ENCODE measurements at regions not wholly inside any gene's neighbourhood (a gene's known extent, or its start where the extent isn't known, plus 50 kb on each side); places are given as distances from the start of the nearest gene placed in this dataset.

DNA sequence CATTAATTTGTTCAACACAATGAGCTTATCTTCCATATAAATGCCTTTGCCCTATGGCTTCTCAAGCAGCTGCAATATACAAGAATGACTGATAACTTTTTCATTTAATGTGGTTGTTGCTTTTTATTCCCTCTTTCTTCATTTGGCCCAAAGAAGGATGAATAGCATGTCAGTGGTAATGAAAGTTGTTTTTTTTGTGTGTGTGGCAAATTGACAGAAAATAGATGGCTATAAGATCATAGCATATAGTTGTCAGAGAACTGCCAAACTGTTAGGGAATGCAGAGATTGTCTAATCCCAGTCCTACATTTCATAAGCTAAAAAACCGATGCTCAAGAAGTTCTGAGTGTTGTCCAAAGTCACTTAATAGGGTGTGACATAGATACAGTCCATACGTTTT, 244.3 kb downstream of the ACTR3 start:
- TF ChIP-seq CBX1 (IDR thresholded peaks at IDR 0.05; ENCODE audit: low read depth), result no peak
- no peak for TF ChIP-seq ZFP91 (CRISPR knock-in tag; IDR thresholded peaks at IDR 0.05; ENCODE audit: borderline replicate concordance)
- TF ChIP-seq ELF1 (CRISPR knock-in tag; IDR thresholded peaks at IDR 0.05), result no peak
- no peak for TF ChIP-seq MEF2D (CRISPR knock-in tag; IDR thresholded peaks at IDR 0.05)
- no peak for TF ChIP-seq CTCF (CRISPR knock-in tag; IDR thresholded peaks at IDR 0.05)
- TF ChIP-seq ZNF614 (CRISPR knock-in tag; IDR thresholded peaks at IDR 0.05; ENCODE audit: borderline replicate concordance), result no peak
